Colonic mucosa (tissue), 4 donors: ENCODE measurements at regions not wholly inside any gene's neighbourhood (a gene's known extent, or its start where the extent isn't known, plus 50 kb on each side); places are given as distances from the start of the nearest gene placed in this dataset.
"Not testable (repeated sequence)": the region's sequence is repeated elsewhere in the genome, so short reads cannot be mapped to it uniquely, and the experiment has no call there.

ENCODE experiments used
- DNase-seq: peaks from one replicate; pipeline ENCODE4 v3.0.0-alpha.2; 2020
- H3K27ac ChIP-seq: fragments of 200-600 bp; one replicate; pipeline ENCODE4 v1.8.0; 2021
- H3K27me3 ChIP-seq: fragments of 200-600 bp; one replicate; pipeline ENCODE4 v1.8.0; 2021
- H3K36me3 ChIP-seq: fragments of 200-600 bp; one replicate; pipeline ENCODE4 v1.8.0; 2021
- H3K4me1 ChIP-seq: fragments of 200-600 bp; one replicate; pipeline ENCODE4 v1.8.0; 2021; ENCODE audit warnings: mild to moderate bottlenecking
- H3K4me3 ChIP-seq: fragments of 200-600 bp; one replicate; pipeline ENCODE4 v1.8.0; 2021
- H3K9ac ChIP-seq, 2 donors: one replicate each; pipeline ENCODE4 v1.7.0; 2013; ENCODE audit warnings: control low read depth in 2 of 2, low read depth in 2 of 2, low read length in 2 of 2
- H3K9me3 ChIP-seq: fragments of 200-600 bp; one replicate; pipeline ENCODE4 v1.8.0; 2021
- CTCF ChIP-seq: fragments of 200-600 bp; IDR thresholded peaks from one replicate; pipeline ENCODE4 v1.8.0; 2022; ENCODE audit warnings: antibody characterized with exemption, mild to moderate bottlenecking
- intact Hi-C: fragments of 100-400 bp; cut with DNase I; formaldehyde crosslinking; loops from one replicate; pipeline ENCODE4 v1.14.1; 2022
- donor health status: healthy.
- donor health status: DM: no; HTN: no; CAD: no.
- donor health status: DM: no; HTN: no; CAD: no.

- Histone ChIP-seq H3K9ac (no peak overlapping the region), H3K4me3 (no peak overlapping the region), H3K9me3 (no peaks in the 10 kb centered on the region), H3K27ac (no peak overlapping the region), H3K4me1 (no peaks in the 10 kb centered on the region), H3K27me3 (no peaks in the 10 kb centered on the region), H3K36me3 (no peaks in the 10 kb centered on the region)
- no peak for TF ChIP-seq CTCF
- no peak for DNase-seq
- intact Hi-C loops: no loop called here
Measured at GRCh38 chr18:34399892-34400291, 175.2 kb upstream of the NOL4 start.

GRCh38 chr18:34400834-34401233 is 176.1 kb upstream of the NOL4 start:
- intact Hi-C loops: no loop called here
- no peak for TF ChIP-seq CTCF
- DNase-seq: no peak

DNA sequence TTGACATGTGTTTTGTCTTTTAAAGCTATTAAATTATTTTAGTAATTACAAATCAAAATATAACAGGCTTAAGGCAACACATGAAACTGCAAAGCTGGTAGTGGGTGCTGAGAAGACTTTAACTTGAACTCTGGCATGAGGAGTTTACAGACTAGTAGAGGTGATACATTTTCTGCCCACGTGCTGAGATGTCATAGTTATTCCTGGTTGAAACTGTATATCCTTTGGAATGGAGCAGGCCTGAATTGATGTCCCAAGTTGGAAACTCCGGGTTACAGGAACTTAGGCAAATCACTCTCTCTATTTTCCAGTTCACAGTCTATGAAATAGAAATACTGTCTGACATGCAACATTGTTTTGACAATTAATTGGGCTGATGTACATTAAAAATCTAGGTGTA is 177.1 kb upstream of the NOL4 start:
- Histone ChIP-seq H3K27me3 (no peaks in the 10 kb centered on the region), H3K27ac (no peak overlapping the region)

More at GRCh38 chr18:34400834-34401233, 176.1 kb upstream of the NOL4 start:
- H3K9me3 ChIP-seq: no peaks in the 10 kb centered on the region
- H3K4me3 ChIP-seq: no peak overlapping the region
- no peaks in the 10 kb centered on the region for H3K27me3 ChIP-seq
- no peaks in the 10 kb centered on the region for H3K36me3 ChIP-seq
- no peak overlapping the region for H3K9ac ChIP-seq
- no peaks in the 10 kb centered on the region for H3K4me1 ChIP-seq
- H3K27ac ChIP-seq: no peak overlapping the region

DNA sequence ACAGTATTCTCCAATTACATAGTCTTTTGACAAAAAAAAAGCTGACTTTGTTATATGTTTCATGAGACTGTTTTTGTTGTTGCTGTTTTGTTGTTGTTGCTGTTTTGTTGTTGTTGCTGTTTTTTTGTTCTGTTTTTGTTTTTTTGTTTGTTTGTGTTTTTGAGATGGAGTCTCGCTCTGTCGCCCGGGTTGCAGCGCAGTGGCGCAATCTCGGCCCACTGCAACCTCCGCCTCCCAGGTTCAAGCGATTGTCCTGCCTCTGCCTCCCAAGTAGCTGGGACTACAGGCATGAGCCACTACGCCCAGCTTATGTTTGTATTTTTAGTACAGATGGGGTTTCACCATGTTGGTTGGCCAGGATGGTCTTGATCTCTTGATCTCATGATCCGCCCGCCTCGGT is 182.8 kb upstream of the NOL4 start:
- H3K9me3 ChIP-seq, H3K27ac ChIP-seq, H3K9ac ChIP-seq, H3K27me3 ChIP-seq, DNase-seq, intact Hi-C loops, H3K4me3 ChIP-seq, H3K4me1 ChIP-seq, H3K36me3 ChIP-seq: not testable (repeated sequence)

More for the DNA sequence above, 177.1 kb upstream of the NOL4 start:
- Histone ChIP-seq H3K36me3 (no peaks in the 10 kb centered on the region), H3K9ac (no peak overlapping the region), H3K4me1 (no peaks in the 10 kb centered on the region), H3K4me3 (no peak overlapping the region), H3K9me3 (no peaks in the 10 kb centered on the region)
- no peak for TF ChIP-seq CTCF
- intact Hi-C loops: no loop called here
- no peak for DNase-seq

DNA sequence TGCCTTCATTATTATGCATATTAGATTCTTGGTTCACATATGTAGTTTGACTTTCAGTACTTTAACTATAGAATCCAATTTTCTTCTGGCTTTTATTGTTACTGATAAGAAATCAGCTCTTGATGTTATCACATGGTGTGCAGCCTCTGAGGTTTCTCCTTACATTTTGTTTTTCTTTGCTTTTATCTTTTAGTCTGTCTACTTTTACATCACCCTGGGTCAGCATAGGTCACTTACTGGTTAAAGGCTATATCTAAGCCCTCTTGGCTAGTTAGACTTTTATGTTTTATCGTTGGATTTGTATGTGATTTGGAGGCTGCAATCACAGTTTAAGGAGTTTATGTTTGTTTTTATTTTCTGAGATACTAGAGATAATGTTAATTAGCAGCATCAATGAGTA is 187.2 kb upstream of the NOL4 start:
- Histone ChIP-seq H3K4me1 (no peaks in the 10 kb centered on the region), H3K4me3 (no peak overlapping the region), H3K9ac (no peak overlapping the region), H3K27me3 (no peaks in the 10 kb centered on the region), H3K36me3 (no peaks in the 10 kb centered on the region), H3K9me3 (no peaks in the 10 kb centered on the region), H3K27ac (no peak overlapping the region)
- intact Hi-C loops: no loop called here
- DNase-seq: no peak
- no peak for TF ChIP-seq CTCF

DNA sequence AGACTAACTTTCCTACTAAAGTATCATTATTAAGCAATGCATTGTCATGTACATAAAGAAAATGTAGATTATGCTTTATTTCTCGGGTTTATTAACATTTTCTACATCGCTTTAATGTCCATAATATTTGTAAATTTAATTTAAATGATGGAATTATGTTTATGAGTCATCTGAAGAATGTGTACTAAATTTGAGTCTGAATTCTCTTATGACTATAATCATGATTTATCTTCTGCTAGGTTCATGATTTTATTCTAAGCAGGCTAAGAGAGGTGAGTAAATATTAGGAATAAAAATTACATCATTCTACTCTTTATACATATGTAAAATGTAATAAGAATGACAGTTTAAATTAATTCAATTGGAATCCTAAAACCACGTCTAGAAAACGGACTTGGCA is 206.3 kb upstream of the NOL4 start:
- no peak for TF ChIP-seq CTCF
- Histone ChIP-seq H3K9me3 (no peaks in the 10 kb centered on the region), H3K4me3 (no peak overlapping the region), H3K4me1 (no peaks in the 10 kb centered on the region), H3K27ac (no peak overlapping the region), H3K9ac (no peak overlapping the region), H3K36me3 (no peaks in the 10 kb centered on the region), H3K27me3 (no peaks in the 10 kb centered on the region)
- no peak for DNase-seq
- intact Hi-C loops: no loop called here
